Nephron (organoid): ENCODE measurements at regions not wholly inside any gene's neighbourhood (a gene's known extent, or its start where the extent isn't known, plus 50 kb on each side); places are given as distances from the start of the nearest gene placed in this dataset.

Source experiments
- H3K27ac Mint-ChIP-seq, 3 experiments: 2 replicates each; pipeline ENCODE4 v1.8.0; 2020; ENCODE audit warnings: mixed read lengths in 3 of 3, mild to moderate bottlenecking in 2 of 3, moderate library complexity in 1 of 3
- H3K27me3 Mint-ChIP-seq: 2 replicates; pipeline ENCODE4 v1.8.0; 2021; ENCODE audit warnings: low read depth, mild to moderate bottlenecking, moderate library complexity, mixed read lengths
- H3K36me3 Mint-ChIP-seq: 2 replicates; pipeline ENCODE4 v1.8.0; 2020; ENCODE audit warnings: low read depth, mixed read lengths
- H3K4me1 Mint-ChIP-seq: 2 replicates; pipeline ENCODE4 v1.8.0; 2020; ENCODE audit warnings: mixed read lengths
- H3K4me3 Mint-ChIP-seq, 3 experiments: 2 replicates each; pipeline ENCODE4 v1.8.0; 2020; ENCODE audit warnings: mild to moderate bottlenecking in 3 of 3, mixed read lengths in 3 of 3, moderate library complexity in 2 of 3
- H3K9me3 Mint-ChIP-seq: 2 replicates; pipeline ENCODE4 v1.8.0; 2020; ENCODE audit warnings: mixed read lengths
- TF ChIP-seq, protein P1 (sequence below), 3 experiments: fragments of 200-600 bp; sonication (generic); IDR thresholded peaks; one replicate each; pipeline ENCODE4 v1.5.0; 2021; ENCODE audit warnings: antibody characterized with exemption in 3 of 3; ENCODE audit not compliant: unreplicated experiment in 3 of 3

DNA sequence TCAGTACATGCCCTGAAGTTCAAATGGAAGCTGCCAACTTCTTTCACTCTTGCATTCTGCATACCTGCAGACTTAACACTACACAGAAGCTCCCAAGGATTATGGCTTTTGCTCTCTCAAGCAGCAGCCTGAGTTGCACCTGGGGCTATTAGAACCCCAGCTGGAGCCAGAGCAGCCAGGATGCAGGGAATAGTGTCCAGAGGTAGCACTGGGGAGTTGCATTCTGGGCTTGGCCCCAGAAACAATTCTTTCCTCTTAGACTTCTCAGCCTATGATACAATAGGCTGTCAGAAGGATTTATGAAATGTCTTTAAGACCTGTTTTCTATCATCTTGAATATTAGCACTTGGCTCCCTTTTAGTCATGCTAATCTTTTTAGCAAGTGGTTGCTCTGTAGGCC is 886.7 kb upstream of the GHITM start:
- Mint-ChIP-seq H3K4me3 (no peak overlapping the region), H3K9me3 (peaks cover 24% of the 10 kb centered on the region), H3K27ac (no peak overlapping the region), H3K36me3 (no peaks in the 10 kb centered on the region), H3K27me3 (no peaks in the 10 kb centered on the region), H3K4me1 (no peaks in the 10 kb centered on the region)
- TF ChIP-seq, protein P1, sequence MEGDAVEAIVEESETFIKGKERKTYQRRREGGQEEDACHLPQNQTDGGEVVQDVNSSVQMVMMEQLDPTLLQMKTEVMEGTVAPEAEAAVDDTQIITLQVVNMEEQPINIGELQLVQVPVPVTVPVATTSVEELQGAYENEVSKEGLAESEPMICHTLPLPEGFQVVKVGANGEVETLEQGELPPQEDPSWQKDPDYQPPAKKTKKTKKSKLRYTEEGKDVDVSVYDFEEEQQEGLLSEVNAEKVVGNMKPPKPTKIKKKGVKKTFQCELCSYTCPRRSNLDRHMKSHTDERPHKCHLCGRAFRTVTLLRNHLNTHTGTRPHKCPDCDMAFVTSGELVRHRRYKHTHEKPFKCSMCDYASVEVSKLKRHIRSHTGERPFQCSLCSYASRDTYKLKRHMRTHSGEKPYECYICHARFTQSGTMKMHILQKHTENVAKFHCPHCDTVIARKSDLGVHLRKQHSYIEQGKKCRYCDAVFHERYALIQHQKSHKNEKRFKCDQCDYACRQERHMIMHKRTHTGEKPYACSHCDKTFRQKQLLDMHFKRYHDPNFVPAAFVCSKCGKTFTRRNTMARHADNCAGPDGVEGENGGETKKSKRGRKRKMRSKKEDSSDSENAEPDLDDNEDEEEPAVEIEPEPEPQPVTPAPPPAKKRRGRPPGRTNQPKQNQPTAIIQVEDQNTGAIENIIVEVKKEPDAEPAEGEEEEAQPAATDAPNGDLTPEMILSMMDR (IDR thresholded peaks at IDR 0.05; ENCODE audit: unreplicated experiment in 3 of 3): no peak

DNA sequence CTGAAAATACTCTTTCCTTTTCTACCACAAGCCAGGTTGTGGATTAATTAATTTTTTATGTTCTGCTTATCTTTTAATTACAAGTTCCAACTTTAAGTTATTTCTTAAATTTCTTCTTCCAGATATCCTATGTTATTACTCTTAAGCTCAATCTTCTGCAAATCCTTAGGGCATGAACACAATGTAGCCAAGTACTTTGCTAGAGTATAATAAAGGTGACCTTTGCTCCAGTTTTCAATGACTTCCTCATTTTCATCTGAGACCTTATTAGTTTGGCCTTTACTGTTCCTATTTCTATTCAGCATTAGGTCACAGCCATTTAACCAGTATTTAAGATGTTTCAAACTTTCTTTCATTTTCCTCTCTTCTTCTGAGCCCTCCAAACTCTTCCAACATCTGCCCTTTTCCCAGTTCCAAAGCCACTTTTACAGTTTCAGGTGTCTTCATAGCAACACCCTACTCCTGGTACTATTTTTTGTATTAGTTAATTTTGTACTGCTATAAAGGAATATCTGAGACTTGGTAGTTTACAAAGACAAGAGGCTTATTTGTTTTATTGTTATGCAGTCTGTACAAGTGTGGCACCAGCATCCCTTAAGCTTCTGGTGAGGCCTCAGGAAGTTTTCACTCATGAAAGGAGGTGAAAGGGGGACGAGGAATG is 886.2 kb upstream of the GHITM start:
- H3K27me3 Mint-ChIP-seq: no peaks in the 10 kb centered on the region
- H3K36me3 Mint-ChIP-seq: no peaks in the 10 kb centered on the region
- H3K4me1 Mint-ChIP-seq: no peaks in the 10 kb centered on the region
- no peak overlapping the region for H3K27ac Mint-ChIP-seq
- H3K4me3 Mint-ChIP-seq: no peak overlapping the region
- TF ChIP-seq, protein P1 (IDR thresholded peaks at IDR 0.05; ENCODE audit: unreplicated experiment in 3 of 3): no peak
- peaks cover 24% of the 10 kb centered on the region for H3K9me3 Mint-ChIP-seq

DNA sequence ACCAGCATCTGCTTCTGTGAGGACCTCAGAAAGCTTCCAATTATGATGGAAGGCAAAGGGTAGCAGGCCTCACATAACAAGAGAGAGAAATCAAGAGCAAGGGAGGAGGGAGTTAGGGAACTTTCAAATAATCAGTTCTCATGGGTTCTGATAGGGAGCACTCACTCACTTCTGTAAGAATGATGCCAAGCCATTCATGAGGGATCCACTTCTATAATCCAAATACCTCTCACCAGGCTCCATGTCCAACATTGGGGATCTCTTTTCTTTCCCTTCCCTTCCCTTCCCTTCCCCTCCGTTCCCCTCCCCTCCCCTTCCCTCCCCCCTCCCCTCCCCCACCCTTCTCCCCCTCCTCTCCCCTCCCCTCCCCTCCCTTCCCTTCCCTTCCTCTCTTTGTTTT is 884.6 kb upstream of the GHITM start:
- Mint-ChIP-seq H3K27ac (no peak overlapping the region), H3K4me3 (no peak overlapping the region), H3K4me1 (no peaks in the 10 kb centered on the region), H3K9me3 (peaks cover 24% of the 10 kb centered on the region), H3K36me3 (no peaks in the 10 kb centered on the region), H3K27me3 (peaks cover 4% of the 10 kb centered on the region)
- TF ChIP-seq, protein P1 (IDR thresholded peaks at IDR 0.05; ENCODE audit: unreplicated experiment in 3 of 3): no peak

DNA sequence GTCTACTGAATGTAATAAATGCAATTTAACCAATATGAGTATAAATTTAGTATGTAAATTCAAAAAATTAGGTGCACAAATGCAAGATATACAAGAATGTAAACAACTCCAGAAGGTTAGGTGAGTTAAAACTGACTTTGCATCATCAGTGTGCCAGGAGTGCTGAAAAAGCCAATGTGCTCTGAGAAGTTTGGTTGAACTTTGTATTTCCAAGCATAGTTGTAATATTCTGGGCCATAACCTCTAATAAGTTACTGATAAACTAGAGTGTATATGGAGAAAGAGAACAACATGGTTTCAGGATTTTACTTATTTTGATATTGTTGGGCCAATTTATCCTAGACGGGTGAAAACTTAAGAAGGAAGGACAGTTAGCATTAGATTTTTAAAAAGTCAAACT is 876.9 kb upstream of the GHITM start:
- Mint-ChIP-seq H3K36me3 (no peaks in the 10 kb centered on the region), H3K4me1 (no peaks in the 10 kb centered on the region), H3K27ac (peak overlapping the region in 1 of 3 experiments; percentile 48), H3K9me3 (peaks cover 2% of the 10 kb centered on the region), H3K4me3 (no peak overlapping the region), H3K27me3 (peaks cover 10% of the 10 kb centered on the region)
- TF ChIP-seq, protein P1 (IDR thresholded peaks at IDR 0.05; ENCODE audit: unreplicated experiment in 3 of 3): no peak

DNA sequence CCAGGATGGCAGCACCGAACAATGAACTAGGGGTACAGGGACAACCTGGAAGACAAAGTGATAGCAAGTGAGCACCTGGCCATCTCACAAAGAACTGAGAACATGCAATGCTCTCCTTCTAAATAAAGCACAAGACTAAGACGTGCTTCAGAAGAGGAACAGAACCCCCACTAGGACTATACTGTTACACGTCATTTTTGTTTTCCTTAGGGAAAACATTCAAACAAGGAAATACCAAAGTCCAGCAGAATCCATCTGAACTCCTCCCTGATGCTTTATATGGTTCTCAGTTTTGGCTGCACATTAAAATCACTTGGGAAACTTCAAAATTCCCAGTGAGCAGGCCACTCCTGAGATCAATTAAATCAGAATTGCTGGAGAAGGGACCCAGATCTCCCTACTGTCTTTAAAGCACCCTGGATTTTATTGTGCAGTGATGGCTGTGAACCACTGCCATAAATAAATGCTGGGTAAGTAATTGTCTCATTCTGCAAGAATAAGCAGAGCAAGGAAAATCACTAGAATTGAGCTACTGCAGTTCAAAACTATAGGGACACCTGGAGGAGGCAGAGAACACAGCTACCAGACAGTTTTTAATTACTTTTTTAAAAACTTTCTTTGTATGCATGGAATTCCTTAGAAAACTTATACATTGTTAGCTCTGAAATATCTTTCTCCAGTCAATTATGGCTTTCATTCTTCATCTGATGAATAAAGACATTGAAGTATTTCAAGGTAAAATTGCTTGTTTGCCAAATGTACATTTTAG is 866.5 kb upstream of the GHITM start:
- Mint-ChIP-seq H3K4me3 (no peak overlapping the region), H3K27me3 (no peaks in the 10 kb centered on the region), H3K4me1 (no peaks in the 10 kb centered on the region), H3K27ac (peak overlapping the region in 1 of 3 experiments; percentile 49), H3K36me3 (no peaks in the 10 kb centered on the region), H3K9me3 (no peaks in the 10 kb centered on the region)
- TF ChIP-seq, protein P1 (IDR thresholded peaks at IDR 0.05; ENCODE audit: unreplicated experiment in 3 of 3): peak; percentile 40 to 50 (median 48)
